Upper lobe of left lung (tissue), 6 donors: ENCODE measurements at regions not wholly inside any gene's neighbourhood (a gene's known extent, or its start where the extent isn't known, plus 50 kb on each side); places are given as distances from the start of the nearest gene placed in this dataset.
"Not testable (repeated sequence)": the region's sequence is repeated elsewhere in the genome, so short reads cannot be mapped to it uniquely, and the experiment has no call there.

ENCODE experiments used
- ATAC-seq, 2 donors: fragments of 200-7000 bp; cut with Tn5 transposase; one replicate each; pipeline ENCODE4 v1.9.1; 2022; ENCODE audit warnings: mild to moderate bottlenecking in 2 of 2, moderate library complexity in 2 of 2; ENCODE audit not compliant: low FRiP score in 2 of 2
- DNase-seq, 2 donors: peaks; one replicate each; pipeline ENCODE4 v3.0.0-alpha.2; 2019 to 2020
- H3K27ac ChIP-seq, 4 donors: fragments of 200-600 bp; sonication (generic); one replicate each; pipeline ENCODE4 v1.5.1; 2016 to 2019
- H3K27me3 ChIP-seq, 4 donors: fragments of 200-600 bp; sonication (generic); one replicate each; pipeline ENCODE4 v1.5.1; 2017 to 2019
- H3K36me3 ChIP-seq, 4 donors: fragments of 200-600 bp; sonication (generic); one replicate each; pipeline ENCODE4 v1.5.1; 2016 to 2019
- H3K4me1 ChIP-seq, 4 donors: fragments of 200-600 bp; sonication (generic); one replicate each; pipeline ENCODE4 v1.5.1; 2018 to 2019
- H3K4me3 ChIP-seq, 4 donors: fragments of 200-600 bp; sonication (generic); one replicate each; pipeline ENCODE4 v1.5.1; 2017 to 2019; ENCODE audit warnings: mild to moderate bottlenecking in 2 of 4, moderate library complexity in 1 of 4
- H3K9me3 ChIP-seq, 4 donors: fragments of 200-600 bp; sonication (generic); one replicate each; pipeline ENCODE4 v1.5.1; 2018 to 2019
- CTCF ChIP-seq, 6 experiments: fragments of 450-650 bp in 4 of 6; fragments of 200-600 bp in 2 of 6; sonication (generic) in 2 of 6; IDR thresholded peaks; one replicate each; pipeline ENCODE4 v1.5.1; 2016 to 2019; ENCODE audit warnings: antibody characterized with exemption in 6 of 6
- EP300 ChIP-seq, 4 donors: sonication (generic); formaldehyde crosslinking; IDR thresholded peaks; one replicate each; pipeline ENCODE4 v1.5.1; 2017; ENCODE audit warnings: antibody characterized with exemption in 4 of 4, control low read depth in 2 of 4
- POLR2A ChIP-seq, 4 donors: fragments of 450-650 bp; IDR thresholded peaks; one replicate each; pipeline ENCODE4 v1.5.1; 2016 to 2017; ENCODE audit warnings: antibody characterized with exemption in 4 of 4, mild to moderate bottlenecking in 2 of 4
- POLR2AphosphoS5 ChIP-seq, 2 donors: sonication (generic); formaldehyde crosslinking; IDR thresholded peaks; one replicate each; pipeline ENCODE4 v1.5.1; 2017; ENCODE audit warnings: antibody characterized with exemption in 2 of 2
- WGBS, 2 donors: methylation state at CpG; one replicate each; pipeline ENCODE4 v1.1.5; 2017 to 2018; 5-methylcytosine and 5-hydroxymethylcytosine counted together
- donor health status: DM: no; HTN: no; CAD: no; lungs with moderate emphysema.
- donor health status: DM: no; HTN: yes; CAD: no; lungs with severe emphysema.

GRCh38 chr6:67812693-67813092, 822.4 kb upstream of the ADGRB3 start:
- no peaks in the 10 kb centered on the region for H3K4me1 ChIP-seq
- ATAC-seq (no peak), DNase-seq (no peak)
- no peaks in the 10 kb centered on the region for H3K36me3 ChIP-seq
- 96% methylated on average over 1 of the region's 1 CpG for WGBS, 2 donors
- H3K27me3 ChIP-seq: no peaks in the 10 kb centered on the region
- H3K9me3 ChIP-seq: peaks cover 0 to 9% (median 6%) of the 10 kb centered on the region in 4 donors
- no peak for TF ChIP-seq POLR2A (IDR thresholded peaks at IDR 0.05)
- no peak for TF ChIP-seq POLR2AphosphoS5 (IDR thresholded peaks at IDR 0.05)
- no peak overlapping the region for H3K27ac ChIP-seq
- H3K4me3 ChIP-seq: no peak overlapping the region

GRCh38 chr6:67812125-67812524, 823.0 kb upstream of the ADGRB3 start:
- 79 to 84% methylated on average over 1 of the region's 1 CpG for WGBS, 2 donors
- peaks cover 0 to 9% (median 6%) of the 10 kb centered on the region in 4 donors for H3K9me3 ChIP-seq
- no peaks in the 10 kb centered on the region for H3K36me3 ChIP-seq
- no peak overlapping the region for H3K27ac ChIP-seq
- DNase-seq: no peak
- TF ChIP-seq POLR2A (IDR thresholded peaks at IDR 0.05) (no peak), POLR2AphosphoS5 (IDR thresholded peaks at IDR 0.05) (no peak), EP300 (IDR thresholded peaks at IDR 0.05) (no peak), CTCF (IDR thresholded peaks at IDR 0.05) (no peak)
- no peak overlapping the region for H3K4me3 ChIP-seq
- no peaks in the 10 kb centered on the region for H3K4me1 ChIP-seq
- H3K27me3 ChIP-seq: no peaks in the 10 kb centered on the region
- no peak for ATAC-seq

- no peaks in the 10 kb centered on the region for H3K27me3 ChIP-seq
- TF ChIP-seq POLR2AphosphoS5 (IDR thresholded peaks at IDR 0.05): no peak
- no peak for TF ChIP-seq POLR2A (IDR thresholded peaks at IDR 0.05)
- TF ChIP-seq EP300 (IDR thresholded peaks at IDR 0.05): no peak
- TF ChIP-seq CTCF (IDR thresholded peaks at IDR 0.05): no peak
- no peak overlapping the region for H3K27ac ChIP-seq
- no peaks in the 10 kb centered on the region for H3K4me1 ChIP-seq
- no peaks in the 10 kb centered on the region for H3K36me3 ChIP-seq
- H3K4me3 ChIP-seq: no peak overlapping the region
- DNase-seq (no peak), ATAC-seq (no peak)
- WGBS, 2 donors: 80 to 85% methylated on average over 3 of the region's 3 CpGs
- H3K9me3 ChIP-seq: peaks cover 0 to 9% (median 6%) of the 10 kb centered on the region in 4 donors
Measured at GRCh38 chr6:67811239-67812037, 823.6 kb upstream of the ADGRB3 start.

- not testable (repeated sequence) for H3K9me3 ChIP-seq, H3K4me3 ChIP-seq, DNase-seq, H3K4me1 ChIP-seq, H3K27ac ChIP-seq, H3K36me3 ChIP-seq, ATAC-seq, H3K27me3 ChIP-seq
- 80 to 88% methylated on average over 5 of the region's 5 CpGs for WGBS, 2 donors
Measured at GRCh38 chr6:67804808-67805207, 830.3 kb upstream of the ADGRB3 start.

GRCh38 chr6:67802771-67803170, 832.3 kb upstream of the ADGRB3 start:
- no peaks in the 10 kb centered on the region for H3K27me3 ChIP-seq
- DNase-seq: no peak
- no peak overlapping the region for H3K4me3 ChIP-seq
- no peaks in the 10 kb centered on the region for H3K4me1 ChIP-seq
- peaks cover 0 to 11% (median 0%) of the 10 kb centered on the region in 4 donors for H3K9me3 ChIP-seq
- no peak for TF ChIP-seq EP300 (IDR thresholded peaks at IDR 0.05)
- no peak for TF ChIP-seq POLR2AphosphoS5 (IDR thresholded peaks at IDR 0.05)
- no peak for TF ChIP-seq CTCF (IDR thresholded peaks at IDR 0.05)
- no peak for TF ChIP-seq POLR2A (IDR thresholded peaks at IDR 0.05)
- no peak for ATAC-seq
- H3K36me3 ChIP-seq: no peaks in the 10 kb centered on the region
- H3K27ac ChIP-seq: no peak overlapping the region

GRCh38 chr6:67792996-67793395, 842.1 kb upstream of the ADGRB3 start:
- no peak overlapping the region for H3K27ac ChIP-seq
- DNase-seq: no peak
- WGBS, 2 donors: 79 to 82% methylated on average over 2 of the region's 2 CpGs
- H3K36me3 ChIP-seq: no peaks in the 10 kb centered on the region
- ATAC-seq: no peak
- no peaks in the 10 kb centered on the region for H3K9me3 ChIP-seq
- H3K27me3 ChIP-seq: no peaks in the 10 kb centered on the region
- no peaks in the 10 kb centered on the region for H3K4me1 ChIP-seq
- TF ChIP-seq CTCF (IDR thresholded peaks at IDR 0.05) (no peak), EP300 (IDR thresholded peaks at IDR 0.05) (no peak), POLR2AphosphoS5 (IDR thresholded peaks at IDR 0.05) (no peak), POLR2A (IDR thresholded peaks at IDR 0.05) (no peak)
- H3K4me3 ChIP-seq: no peak overlapping the region
